ENCODE measurements at regions not wholly inside any gene's neighbourhood (a gene's known extent, or its start where the extent isn't known, plus 50 kb on each side); places are given as distances from the start of the nearest gene placed in this dataset.
"Not testable (repeated sequence)": the region's sequence is repeated elsewhere in the genome, so short reads cannot be mapped to it uniquely, and the experiment has no call there.

GRCh38 chr13:103497404-103497803 is 431.2 kb upstream of the SLC10A2 start:
- H3K4me3 ChIP-seq (ENCODE audit: low read depth, low read length) = no peak overlapping the region
- no peak for DNase-seq (ENCODE audit: low read depth)
- TF ChIP-seq CTCF (IDR thresholded peaks at IDR 0.05; ENCODE audit: control insufficient read depth, extremely low read depth, insufficient read depth) = no peak

DNA sequence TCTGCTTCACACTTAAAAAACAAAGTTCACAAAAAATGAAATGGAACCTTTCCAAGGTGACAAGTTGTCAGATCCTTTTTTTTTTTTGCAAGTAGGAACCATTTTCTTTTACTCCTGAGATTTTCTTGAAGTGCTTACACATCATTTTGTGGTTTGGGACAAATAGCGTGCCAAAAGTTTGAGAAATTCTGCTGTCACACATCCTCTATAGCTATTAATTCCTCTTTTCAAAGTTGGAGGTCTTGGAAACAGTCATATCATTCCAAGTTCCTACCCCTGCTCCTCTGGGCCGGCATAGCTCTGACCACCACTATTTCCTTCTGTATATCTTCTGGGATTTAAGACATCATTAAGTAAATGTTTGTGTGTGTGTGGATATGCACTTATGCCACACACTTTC is 421.6 kb upstream of the SLC10A2 start:
- DNase-seq (ENCODE audit: low read depth) = no peak
- no peak overlapping the region for H3K4me3 ChIP-seq (ENCODE audit: low read depth, low read length)
- no peak for TF ChIP-seq CTCF (IDR thresholded peaks at IDR 0.05; ENCODE audit: control insufficient read depth, extremely low read depth, insufficient read depth)

DNA sequence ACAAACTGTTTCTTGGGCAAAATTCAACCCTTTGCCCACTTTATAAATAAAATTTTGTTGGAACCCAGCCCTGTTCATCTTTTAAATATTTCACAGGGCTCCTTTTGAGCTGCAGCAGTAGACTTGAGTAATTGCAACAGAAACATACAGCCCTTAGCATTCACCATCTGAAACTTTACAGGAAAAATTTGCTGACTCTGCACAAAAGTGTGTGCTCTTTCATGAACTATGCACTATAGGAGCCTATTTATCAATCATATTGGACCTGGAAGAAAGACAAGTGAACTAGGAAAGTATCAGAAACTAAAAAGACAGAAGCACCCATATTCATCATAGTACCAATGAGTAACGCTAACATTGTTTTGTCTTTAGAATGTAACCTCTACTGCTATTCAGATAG is 406.9 kb upstream of the SLC10A2 start:
- H3K4me3 ChIP-seq (ENCODE audit: low read depth, low read length) = no peak overlapping the region
- no peak for TF ChIP-seq CTCF (IDR thresholded peaks at IDR 0.05; ENCODE audit: control insufficient read depth, extremely low read depth, insufficient read depth)
- no peak for DNase-seq (ENCODE audit: low read depth)

- no peak for DNase-seq (ENCODE audit: low read depth)
- no peak for TF ChIP-seq CTCF (IDR thresholded peaks at IDR 0.05; ENCODE audit: control insufficient read depth, extremely low read depth, insufficient read depth)
- no peak overlapping the region for H3K4me3 ChIP-seq (ENCODE audit: low read depth, low read length)
Measured at GRCh38 chr13:103471896-103472295, 405.7 kb upstream of the SLC10A2 start.

DNA sequence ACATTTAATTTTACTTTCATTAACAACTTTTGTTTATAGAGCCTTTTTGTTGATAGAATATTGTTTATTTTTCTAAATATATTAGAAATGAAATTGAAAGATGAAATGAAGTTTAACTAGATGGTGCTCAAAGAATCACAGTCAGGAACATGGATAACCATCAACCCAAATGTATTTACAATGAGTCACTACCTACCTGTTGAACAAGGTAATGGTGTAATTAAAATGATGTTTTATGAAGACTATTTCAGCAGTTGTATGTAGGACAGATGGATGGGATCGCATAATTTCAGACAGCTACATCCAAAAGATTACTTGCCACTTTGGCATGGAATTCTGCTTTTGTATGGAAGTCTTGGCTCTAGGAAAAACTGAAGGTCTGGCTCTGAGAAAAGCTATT is 403.6 kb upstream of the SLC10A2 start:
- H3K4me3 ChIP-seq (ENCODE audit: low read depth, low read length) = no peak overlapping the region
- DNase-seq (ENCODE audit: low read depth) = no peak
- no peak for TF ChIP-seq CTCF (IDR thresholded peaks at IDR 0.05; ENCODE audit: control insufficient read depth, extremely low read depth, insufficient read depth)

DNA sequence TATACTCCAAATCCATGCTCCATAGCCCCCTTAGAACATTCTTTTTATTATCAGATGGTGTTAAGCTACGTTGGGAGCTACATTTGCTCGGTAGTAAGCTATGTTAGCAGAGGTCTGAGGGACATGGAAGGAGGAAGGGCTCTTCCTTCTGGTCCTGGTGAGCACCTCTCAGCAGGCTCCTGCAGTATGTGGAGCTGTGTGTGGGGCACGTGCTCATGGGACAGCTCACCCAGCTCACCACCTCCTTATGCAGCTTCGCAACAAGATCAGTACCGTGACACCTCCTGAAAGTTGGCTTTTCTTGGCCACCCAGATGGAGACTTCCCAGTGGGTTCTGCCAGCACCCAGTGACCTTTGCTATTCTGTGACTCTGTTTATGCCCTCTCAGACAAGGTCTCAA is 400.5 kb upstream of the SLC10A2 start:
- DNase-seq (ENCODE audit: low read depth) = no peak
- H3K4me3 ChIP-seq (ENCODE audit: low read depth, low read length) = no peak overlapping the region
- no peak for TF ChIP-seq CTCF (IDR thresholded peaks at IDR 0.05; ENCODE audit: control insufficient read depth, extremely low read depth, insufficient read depth)

DNA sequence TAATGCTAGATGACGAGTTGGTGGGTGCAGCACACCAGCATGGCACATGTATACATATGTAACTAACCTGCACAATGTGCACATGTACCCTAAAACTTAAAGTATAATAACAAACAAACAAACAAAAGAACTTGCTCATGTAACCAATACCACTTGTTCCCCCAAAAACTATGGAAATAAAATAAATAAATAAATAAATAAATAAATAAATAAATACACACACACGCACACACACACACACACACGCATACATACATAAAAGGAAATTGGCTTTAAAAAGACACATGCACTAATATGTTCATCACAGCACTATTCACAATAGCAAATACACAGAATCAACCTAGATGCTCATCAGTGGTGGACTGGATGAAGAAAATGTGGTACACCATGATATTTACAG is 394.0 kb upstream of the SLC10A2 start:
- not testable (repeated sequence) for H3K4me3 ChIP-seq (ENCODE audit: low read depth, low read length); DNase-seq (ENCODE audit: low read depth)

DNA sequence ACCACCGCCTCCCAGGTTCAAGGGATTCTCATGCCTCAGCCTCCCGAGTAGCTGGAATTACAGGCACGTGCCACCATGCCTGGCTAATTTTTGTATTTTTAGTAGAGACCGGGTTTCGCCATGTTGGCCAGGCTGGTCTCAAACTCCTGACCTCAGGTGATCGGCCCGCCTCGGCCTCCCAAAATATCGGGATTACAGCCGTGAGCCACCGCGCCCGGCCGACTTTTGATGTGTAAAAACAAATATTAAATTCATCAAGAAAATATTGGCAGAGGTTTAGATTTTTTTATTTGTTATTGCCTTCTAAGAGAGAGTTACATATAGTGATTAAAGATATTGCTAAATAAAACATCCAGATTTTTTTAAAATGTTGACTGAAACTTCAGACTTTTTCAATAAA is 390.8 kb upstream of the SLC10A2 start:
- not testable (repeated sequence) for DNase-seq (ENCODE audit: low read depth); H3K4me3 ChIP-seq (ENCODE audit: low read depth, low read length)

Measured in LNCaP clone FGC (cell line).